HEK293 (cell line): ENCODE measurements at regions not wholly inside any gene's neighbourhood (a gene's known extent, or its start where the extent isn't known, plus 50 kb on each side); places are given as distances from the start of the nearest gene placed in this dataset.

Experiments
- CTCF ChIA-PET: fragments of 350-600 bp; formaldehyde crosslinking; extraction: SDS; loops from one replicate; lab custom pipeline; 2021; ENCODE audit warnings: antibody characterized with exemption; lab: Yijun Ruan, JAX
- POLR2A ChIA-PET: fragments of 300-600 bp; formaldehyde crosslinking; extraction: SDS; loops from one replicate; lab custom pipeline; 2020; ENCODE audit warnings: antibody characterized with exemption, inconsistent platforms; lab: Yijun Ruan, JAX
- H3K27ac ChIP-seq: fragments of 200-500 bp; sonication (Bioruptor generic); 2 replicates; pipeline ENCODE4 v1.5.1; 2014; ENCODE audit warnings: low read depth, low read length, control low read depth, inconsistent platforms; ENCODE audit errors: extremely low read depth
- H3K36me3 ChIP-seq, 2 experiments: fragments of 200-500 bp in 1 of 2; sonication (Bioruptor generic) in 1 of 2; 1 replicate in 1 of 2; 2 replicates in 1 of 2; pipeline ENCODE4 v1.5.1; 2014 to 2017; ENCODE audit warnings: inconsistent platforms in 2 of 2, low read length in 2 of 2; ENCODE audit not compliant: control insufficient read depth in 2 of 2, insufficient read depth in 1 of 2
- H3K4me1 ChIP-seq: fragments of 200-500 bp; sonication (Bioruptor generic); 2 replicates; pipeline ENCODE4 v1.5.1; 2014; ENCODE audit warnings: mild to moderate bottlenecking, low read length, inconsistent platforms; ENCODE audit not compliant: control insufficient read depth, insufficient read depth
- H3K4me3 ChIP-seq: 2 replicates; pipeline ENCODE4 v1.5.1; 2011; ENCODE audit warnings: low read depth, mild to moderate bottlenecking, control low read depth, low read length, moderate library complexity
- H3K9me3 ChIP-seq: fragments of 200-500 bp; sonication (Bioruptor generic); 2 replicates; pipeline ENCODE4 v1.5.1; 2014; ENCODE audit warnings: low read depth, low read length, inconsistent platforms; ENCODE audit not compliant: control insufficient read depth, insufficient read depth
- KLF16 ChIP-seq: fragments of 450-650 bp; formaldehyde crosslinking; IDR thresholded peaks from 2 replicates; pipeline ENCODE4 v1.5.1; 2017; ENCODE audit warnings: missing biosample characterization, missing genetic modification characterization
- PRDM6 ChIP-seq: fragments of 450-650 bp; formaldehyde crosslinking; IDR thresholded peaks from 2 replicates; pipeline ENCODE4 v1.5.1; 2017; ENCODE audit warnings: missing biosample characterization, missing genetic modification characterization
- ZBTB1 ChIP-seq: fragments of 450-650 bp; formaldehyde crosslinking; IDR thresholded peaks from 2 replicates; pipeline ENCODE4 v1.5.1; 2016; ENCODE audit warnings: missing biosample characterization, missing genetic modification characterization
- ZBTB10 ChIP-seq: fragments of 450-650 bp; formaldehyde crosslinking; IDR thresholded peaks from 2 replicates; pipeline ENCODE4 v1.5.1; 2016; ENCODE audit warnings: missing biosample characterization, missing genetic modification characterization
- ZEB2 ChIP-seq: fragments of 450-650 bp; formaldehyde crosslinking; IDR thresholded peaks from 2 replicates; pipeline ENCODE4 v1.5.1; 2016; ENCODE audit warnings: missing biosample characterization, missing genetic modification characterization
- ZNF121 ChIP-seq: fragments of 450-650 bp; formaldehyde crosslinking; IDR thresholded peaks from 2 replicates; pipeline ENCODE4 v1.5.1; 2016; ENCODE audit warnings: missing biosample characterization, missing genetic modification characterization
- ZNF175 ChIP-seq: fragments of 450-650 bp; formaldehyde crosslinking; IDR thresholded peaks from 2 replicates; pipeline ENCODE4 v1.5.1; 2016; ENCODE audit warnings: missing biosample characterization, missing genetic modification characterization
- ZNF19 ChIP-seq: fragments of 450-650 bp; formaldehyde crosslinking; IDR thresholded peaks from 2 replicates; pipeline ENCODE4; 2016; ENCODE audit warnings: missing biosample characterization, missing genetic modification characterization, low read depth
- ZNF266 ChIP-seq: fragments of 450-650 bp; formaldehyde crosslinking; IDR thresholded peaks from 2 replicates; pipeline ENCODE4 v1.5.1; 2016; ENCODE audit warnings: missing biosample characterization, missing genetic modification characterization, low read depth
- ZNF423 ChIP-seq: fragments of 450-650 bp; formaldehyde crosslinking; IDR thresholded peaks from 2 replicates; pipeline ENCODE4 v1.5.1; 2016; ENCODE audit warnings: missing biosample characterization, missing genetic modification characterization
- ZNF514 ChIP-seq: fragments of 450-650 bp; formaldehyde crosslinking; IDR thresholded peaks from 2 replicates; pipeline ENCODE4 v1.5.1; 2016; ENCODE audit warnings: missing biosample characterization, missing genetic modification characterization
- ZNF561 ChIP-seq: fragments of 450-650 bp; IDR thresholded peaks from 2 replicates; pipeline ENCODE4 v1.5.1; 2018; ENCODE audit warnings: missing biosample characterization, missing genetic modification characterization, borderline replicate concordance
- ZNF610 ChIP-seq: fragments of 450-650 bp; formaldehyde crosslinking; IDR thresholded peaks from 2 replicates; pipeline ENCODE4 v1.5.1; 2016; ENCODE audit warnings: missing biosample characterization, missing genetic modification characterization, borderline replicate concordance
- ZNF776 ChIP-seq: fragments of 450-650 bp; formaldehyde crosslinking; IDR thresholded peaks from 2 replicates; pipeline ENCODE4 v1.5.0; 2017; ENCODE audit warnings: missing biosample characterization, missing genetic modification characterization, borderline replicate concordance
- TF ChIP-seq, protein P1 (sequence below): fragments of 450-650 bp; formaldehyde crosslinking; IDR thresholded peaks from 2 replicates; pipeline ENCODE4 v1.5.1; 2016; ENCODE audit warnings: missing biosample characterization, missing genetic modification characterization
- TF ChIP-seq, protein P2 (sequence below): fragments of 450-650 bp; formaldehyde crosslinking; IDR thresholded peaks from 2 replicates; pipeline ENCODE4 v1.5.1; 2016; ENCODE audit warnings: missing biosample characterization, missing genetic modification characterization, borderline replicate concordance

DNA sequence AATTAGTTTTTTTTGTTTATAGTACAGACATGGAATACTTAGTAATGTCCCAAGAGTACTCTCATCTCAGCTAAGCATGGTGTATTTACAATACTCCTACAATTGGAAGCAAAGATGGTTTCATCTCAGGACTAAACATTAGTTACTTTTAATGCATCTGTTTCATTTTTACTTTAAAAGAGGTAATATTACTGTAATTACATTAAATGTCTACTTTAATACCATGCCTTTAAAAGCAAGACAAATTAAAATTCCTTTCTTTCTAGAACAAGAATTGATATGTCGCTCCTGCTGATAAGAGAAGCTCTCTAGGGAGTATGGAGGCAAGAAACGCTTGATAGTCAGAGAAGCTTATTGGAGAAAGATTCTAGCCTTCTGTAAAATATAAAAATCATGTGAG, 284.9 kb upstream of the ADAMTS5 start:
- ChIA-PET POLR2A (no interaction called here), CTCF (interaction anchor here (1.8 kb wide), 1 partner anchor 9 kb away, joined by 5 read pairs; no protein-coding TSS in a partner anchor)
- H3K4me3 ChIP-seq: no peak overlapping the region
- TF ChIP-seq, protein P1, sequence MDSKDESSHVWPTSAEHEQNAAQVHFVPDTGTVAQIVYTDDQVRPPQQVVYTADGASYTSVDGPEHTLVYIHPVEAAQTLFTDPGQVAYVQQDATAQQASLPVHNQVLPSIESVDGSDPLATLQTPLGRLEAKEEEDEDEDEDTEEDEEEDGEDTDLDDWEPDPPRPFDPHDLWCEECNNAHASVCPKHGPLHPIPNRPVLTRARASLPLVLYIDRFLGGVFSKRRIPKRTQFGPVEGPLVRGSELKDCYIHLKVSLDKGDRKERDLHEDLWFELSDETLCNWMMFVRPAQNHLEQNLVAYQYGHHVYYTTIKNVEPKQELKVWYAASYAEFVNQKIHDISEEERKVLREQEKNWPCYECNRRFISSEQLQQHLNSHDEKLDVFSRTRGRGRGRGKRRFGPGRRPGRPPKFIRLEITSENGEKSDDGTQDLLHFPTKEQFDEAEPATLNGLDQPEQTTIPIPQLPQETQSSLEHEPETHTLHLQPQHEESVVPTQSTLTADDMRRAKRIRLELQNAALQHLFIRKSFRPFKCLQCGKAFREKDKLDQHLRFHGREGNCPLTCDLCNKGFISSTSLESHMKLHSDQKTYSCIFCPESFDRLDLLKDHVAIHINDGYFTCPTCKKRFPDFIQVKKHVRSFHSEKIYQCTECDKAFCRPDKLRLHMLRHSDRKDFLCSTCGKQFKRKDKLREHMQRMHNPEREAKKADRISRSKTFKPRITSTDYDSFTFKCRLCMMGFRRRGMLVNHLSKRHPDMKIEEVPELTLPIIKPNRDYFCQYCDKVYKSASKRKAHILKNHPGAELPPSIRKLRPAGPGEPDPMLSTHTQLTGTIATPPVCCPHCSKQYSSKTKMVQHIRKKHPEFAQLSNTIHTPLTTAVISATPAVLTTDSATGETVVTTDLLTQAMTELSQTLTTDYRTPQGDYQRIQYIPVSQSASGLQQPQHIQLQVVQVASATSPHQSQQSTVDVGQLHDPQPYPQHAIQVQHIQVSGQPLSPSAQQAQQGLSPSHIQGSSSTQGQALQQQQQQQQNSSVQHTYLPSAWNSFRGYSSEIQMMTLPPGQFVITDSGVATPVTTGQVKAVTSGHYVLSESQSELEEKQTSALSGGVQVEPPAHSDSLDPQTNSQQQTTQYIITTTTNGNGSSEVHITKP (tag by site-specific recombination): no peak
- TF ChIP-seq, protein P2, sequence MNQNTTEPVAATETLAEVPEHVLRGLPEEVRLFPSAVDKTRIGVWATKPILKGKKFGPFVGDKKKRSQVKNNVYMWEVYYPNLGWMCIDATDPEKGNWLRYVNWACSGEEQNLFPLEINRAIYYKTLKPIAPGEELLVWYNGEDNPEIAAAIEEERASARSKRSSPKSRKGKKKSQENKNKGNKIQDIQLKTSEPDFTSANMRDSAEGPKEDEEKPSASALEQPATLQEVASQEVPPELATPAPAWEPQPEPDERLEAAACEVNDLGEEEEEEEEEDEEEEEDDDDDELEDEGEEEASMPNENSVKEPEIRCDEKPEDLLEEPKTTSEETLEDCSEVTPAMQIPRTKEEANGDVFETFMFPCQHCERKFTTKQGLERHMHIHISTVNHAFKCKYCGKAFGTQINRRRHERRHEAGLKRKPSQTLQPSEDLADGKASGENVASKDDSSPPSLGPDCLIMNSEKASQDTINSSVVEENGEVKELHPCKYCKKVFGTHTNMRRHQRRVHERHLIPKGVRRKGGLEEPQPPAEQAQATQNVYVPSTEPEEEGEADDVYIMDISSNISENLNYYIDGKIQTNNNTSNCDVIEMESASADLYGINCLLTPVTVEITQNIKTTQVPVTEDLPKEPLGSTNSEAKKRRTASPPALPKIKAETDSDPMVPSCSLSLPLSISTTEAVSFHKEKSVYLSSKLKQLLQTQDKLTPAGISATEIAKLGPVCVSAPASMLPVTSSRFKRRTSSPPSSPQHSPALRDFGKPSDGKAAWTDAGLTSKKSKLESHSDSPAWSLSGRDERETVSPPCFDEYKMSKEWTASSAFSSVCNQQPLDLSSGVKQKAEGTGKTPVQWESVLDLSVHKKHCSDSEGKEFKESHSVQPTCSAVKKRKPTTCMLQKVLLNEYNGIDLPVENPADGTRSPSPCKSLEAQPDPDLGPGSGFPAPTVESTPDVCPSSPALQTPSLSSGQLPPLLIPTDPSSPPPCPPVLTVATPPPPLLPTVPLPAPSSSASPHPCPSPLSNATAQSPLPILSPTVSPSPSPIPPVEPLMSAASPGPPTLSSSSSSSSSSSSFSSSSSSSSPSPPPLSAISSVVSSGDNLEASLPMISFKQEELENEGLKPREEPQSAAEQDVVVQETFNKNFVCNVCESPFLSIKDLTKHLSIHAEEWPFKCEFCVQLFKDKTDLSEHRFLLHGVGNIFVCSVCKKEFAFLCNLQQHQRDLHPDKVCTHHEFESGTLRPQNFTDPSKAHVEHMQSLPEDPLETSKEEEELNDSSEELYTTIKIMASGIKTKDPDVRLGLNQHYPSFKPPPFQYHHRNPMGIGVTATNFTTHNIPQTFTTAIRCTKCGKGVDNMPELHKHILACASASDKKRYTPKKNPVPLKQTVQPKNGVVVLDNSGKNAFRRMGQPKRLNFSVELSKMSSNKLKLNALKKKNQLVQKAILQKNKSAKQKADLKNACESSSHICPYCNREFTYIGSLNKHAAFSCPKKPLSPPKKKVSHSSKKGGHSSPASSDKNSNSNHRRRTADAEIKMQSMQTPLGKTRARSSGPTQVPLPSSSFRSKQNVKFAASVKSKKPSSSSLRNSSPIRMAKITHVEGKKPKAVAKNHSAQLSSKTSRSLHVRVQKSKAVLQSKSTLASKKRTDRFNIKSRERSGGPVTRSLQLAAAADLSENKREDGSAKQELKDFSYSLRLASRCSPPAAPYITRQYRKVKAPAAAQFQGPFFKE (tag by site-specific recombination): no peak
- no peak for TF ChIP-seq ZNF19 (tag by site-specific recombination)
- TF ChIP-seq ZNF514 (tag by site-specific recombination): no peak
- no peak for TF ChIP-seq ZNF561 (tag by site-specific recombination)
- TF ChIP-seq ZNF266 (tag by site-specific recombination): no peak
- no peak for TF ChIP-seq ZNF610
- TF ChIP-seq ZNF175: no peak
- H3K4me1 ChIP-seq: no peaks in the 10 kb centered on the region
- no peaks in the 10 kb centered on the region for H3K36me3 ChIP-seq
- no peak overlapping the region for H3K27ac ChIP-seq
- no peaks in the 10 kb centered on the region for H3K9me3 ChIP-seq

DNA sequence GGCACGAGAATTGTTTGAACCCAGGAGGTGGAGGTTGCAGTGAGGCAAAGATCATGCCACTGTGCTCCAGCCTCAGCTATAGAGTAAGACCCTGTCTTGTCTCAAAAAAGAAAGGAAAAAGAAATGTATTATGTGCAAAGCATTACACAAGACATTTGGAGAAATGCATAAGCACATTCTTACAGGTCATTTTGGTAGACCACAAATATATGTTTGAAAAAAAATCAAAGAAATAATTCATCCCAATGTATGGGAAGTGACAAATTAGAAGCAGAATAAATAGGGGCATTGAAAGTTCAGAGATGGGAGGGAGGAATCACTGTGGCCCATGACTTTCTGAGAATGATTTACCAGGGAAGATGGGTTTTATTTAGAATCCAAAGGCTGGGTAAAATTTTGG, 283.5 kb upstream of the ADAMTS5 start:
- ChIA-PET POLR2A (no interaction called here), CTCF (no interaction called here)

More for the DNA sequence above, 283.5 kb upstream of the ADAMTS5 start:
- no peak for TF ChIP-seq KLF16 (tag by site-specific recombination)
- no peak for TF ChIP-seq PRDM6 (tag by site-specific recombination)
- no peak for TF ChIP-seq ZNF776 (tag by site-specific recombination)
- no peak for TF ChIP-seq ZEB2
- TF ChIP-seq ZNF423 (tag by site-specific recombination): no peak
- TF ChIP-seq ZBTB10 (tag by site-specific recombination): no peak
- TF ChIP-seq ZNF121 (tag by site-specific recombination): no peak
- TF ChIP-seq ZNF610: no peak
- no peak for TF ChIP-seq ZBTB1
- TF ChIP-seq, all 188 proteins: peak for 0
- no peaks in the 10 kb centered on the region for H3K36me3 ChIP-seq
- no peak overlapping the region for H3K4me3 ChIP-seq
- no peaks in the 10 kb centered on the region for H3K9me3 ChIP-seq
- no peaks in the 10 kb centered on the region for H3K4me1 ChIP-seq
- no peak overlapping the region for H3K27ac ChIP-seq
